GM03348 (cell line): ENCODE measurements at regions not wholly inside any gene's neighbourhood (a gene's known extent, or its start where the extent isn't known, plus 50 kb on each side); places are given as distances from the start of the nearest gene placed in this dataset.
"Not testable (repeated sequence)": the region's sequence is repeated elsewhere in the genome, so short reads cannot be mapped to it uniquely, and the experiment has no call there.

Experiments used
- DNase-seq: peaks from one replicate; pipeline ENCODE4 v3.0.0; 2012; ENCODE audit warnings: low spot score

DNA sequence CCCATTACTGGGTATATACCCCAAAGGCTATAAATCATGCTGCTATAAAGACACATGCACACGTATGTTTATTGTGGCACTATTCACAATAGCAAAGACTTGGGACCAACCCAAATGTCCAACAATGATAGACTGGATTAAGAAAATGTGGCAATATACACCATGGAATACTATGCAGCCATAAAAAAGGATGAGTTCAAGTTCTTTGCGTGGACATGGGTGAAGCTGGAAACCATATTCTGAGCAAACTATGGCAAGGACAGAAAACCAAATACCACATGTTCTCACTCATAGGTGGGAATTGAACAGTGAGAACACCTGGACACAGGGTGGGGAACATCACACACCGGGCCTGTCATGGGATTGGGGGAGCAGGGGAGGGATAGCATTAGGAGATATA lies 54.4 kb upstream of the MUCL1 start:
- DNase-seq: not testable (repeated sequence)

- no peak for DNase-seq
Observed at GRCh38 chr12:54798651-54799050, 55.7 kb upstream of the MUCL1 start.

DNA sequence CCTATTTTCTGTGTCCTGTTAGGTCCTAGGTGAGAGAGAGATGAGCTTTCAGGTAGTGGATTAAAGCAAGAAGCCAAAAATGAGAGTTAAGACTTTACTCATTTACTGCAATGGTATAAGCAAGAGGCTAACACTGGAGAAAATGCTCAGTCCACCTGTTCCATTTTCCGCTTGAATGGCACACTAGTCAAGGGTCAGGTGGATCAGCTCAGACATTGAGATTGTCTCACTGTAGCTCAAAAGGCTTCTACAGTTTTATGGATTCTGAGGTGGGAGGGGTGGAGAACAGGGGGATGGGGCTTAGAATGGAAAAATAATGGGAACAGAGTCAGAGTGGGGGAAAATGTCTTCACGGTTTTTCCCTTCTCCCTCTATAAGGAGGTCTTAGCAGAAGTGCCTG lies 57.3 kb upstream of the MUCL1 start:
- DNase-seq: no peak

- DNase-seq: no peak
Observed at GRCh38 chr12:54795644-54796043, 58.7 kb upstream of the MUCL1 start.

DNA sequence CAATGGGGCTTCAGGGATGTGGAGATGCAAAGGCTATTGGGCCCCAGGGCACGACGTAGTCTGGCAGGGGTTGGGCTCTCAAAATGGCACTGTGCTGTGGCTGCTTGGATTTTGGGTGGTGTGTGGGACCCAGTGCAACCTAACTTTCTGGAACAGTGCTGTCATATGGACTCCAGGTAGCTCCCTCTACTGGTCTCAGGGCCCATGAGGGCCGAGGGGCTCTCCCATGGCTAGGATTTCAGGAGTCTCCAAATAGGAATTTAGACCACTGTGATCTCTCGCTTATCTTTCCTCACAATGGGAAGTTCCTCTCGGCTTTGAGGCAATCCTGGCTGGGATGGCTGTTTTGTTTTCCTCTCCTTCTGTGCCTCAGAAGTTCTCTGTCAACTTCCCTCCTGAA lies 68.2 kb upstream of the MUCL1 start:
- DNase-seq: no peak

DNA sequence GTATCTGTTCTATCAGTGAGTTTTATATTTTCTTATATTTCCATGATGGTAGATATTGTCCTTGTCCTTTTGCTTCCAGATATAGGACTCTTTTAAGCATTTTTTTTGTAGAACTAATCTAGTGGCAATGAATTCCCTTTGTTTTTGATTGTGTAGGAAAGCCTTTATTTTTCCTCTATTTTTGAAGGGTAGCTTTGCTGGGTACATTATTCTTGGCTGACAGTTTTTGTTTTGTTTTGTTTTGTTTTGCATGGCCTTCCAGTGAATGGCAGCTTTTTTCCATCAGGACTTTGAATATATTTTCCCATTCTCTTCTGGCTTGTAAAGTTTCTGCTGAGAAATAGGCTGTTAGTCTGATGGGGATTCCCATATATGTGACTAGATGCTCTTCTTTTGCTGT lies 70.2 kb upstream of the MUCL1 start:
- no peak for DNase-seq

GRCh38 chr12:54777031-54777430 lies 77.3 kb upstream of the MUCL1 start:
- DNase-seq: not testable (repeated sequence)

DNA sequence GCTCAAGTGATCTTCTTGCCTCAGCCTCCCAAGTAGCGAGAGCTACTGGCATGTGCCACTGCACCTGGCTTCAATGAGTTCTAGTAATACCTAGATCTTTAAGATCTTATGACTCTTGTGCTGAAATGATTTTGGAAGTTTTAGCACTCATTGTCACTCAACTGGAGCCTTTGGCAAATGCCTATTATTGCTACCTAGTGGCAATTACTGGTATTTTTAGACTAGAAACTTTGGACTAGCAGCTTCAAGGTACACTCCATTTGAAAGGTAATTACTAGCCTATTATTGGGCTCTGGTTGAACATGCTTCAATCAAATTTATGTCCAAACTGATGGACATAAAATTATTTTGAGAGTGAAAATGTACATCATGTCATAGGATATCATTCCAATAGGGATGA lies 80.7 kb upstream of the MUCL1 start:
- DNase-seq: no peak

- DNase-seq: no peak
Observed at GRCh38 chr12:54765652-54766051, 88.7 kb upstream of the MUCL1 start.

GRCh38 chr12:54762390-54762789 lies 91.9 kb upstream of the MUCL1 start:
- no peak for DNase-seq

GRCh38 chr12:54759751-54760150 lies 94.6 kb upstream of the MUCL1 start:
- peak; percentile 35 for DNase-seq

GRCh38 chr12:54751493-54751892 lies 102.8 kb upstream of the MUCL1 start:
- no peak for DNase-seq

DNA sequence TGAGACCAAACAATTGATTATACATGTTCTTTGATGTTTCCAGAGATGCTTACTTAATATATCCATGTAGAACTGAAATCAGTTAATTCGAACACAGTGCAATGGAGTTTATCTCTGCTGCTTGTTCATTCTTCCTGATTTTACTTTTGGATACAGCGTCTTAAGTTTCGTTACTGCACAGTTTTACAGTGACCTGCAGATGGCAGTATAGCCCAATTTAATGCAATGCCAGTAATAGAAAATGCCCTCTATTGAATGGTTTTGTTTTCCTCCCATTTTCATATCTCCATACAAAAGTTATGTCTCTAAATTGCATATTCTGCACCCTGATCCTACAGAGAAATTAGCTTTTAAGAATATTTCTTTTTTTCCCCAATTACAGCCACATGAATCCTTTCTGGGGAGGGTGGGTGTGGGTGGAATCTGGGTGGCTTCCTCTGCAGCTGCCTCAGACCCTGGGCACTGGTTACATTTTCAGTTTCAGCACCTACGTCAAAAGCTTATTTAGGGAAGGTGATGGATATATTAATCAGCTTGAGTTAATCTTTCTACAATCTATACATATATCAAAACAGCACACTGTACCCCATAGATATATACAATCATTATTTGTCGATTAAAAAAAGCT lies 101.1 kb upstream of the DCD start:
- peak; percentile 70 for DNase-seq

- DNase-seq: no peak
Observed at GRCh38 chr12:54744590-54744989, 96.4 kb upstream of the DCD start.

GRCh38 chr12:54740882-54741281 lies 92.7 kb upstream of the DCD start:
- DNase-seq: no peak

GRCh38 chr12:54736549-54736948 lies 88.4 kb upstream of the DCD start:
- DNase-seq: no peak

DNA sequence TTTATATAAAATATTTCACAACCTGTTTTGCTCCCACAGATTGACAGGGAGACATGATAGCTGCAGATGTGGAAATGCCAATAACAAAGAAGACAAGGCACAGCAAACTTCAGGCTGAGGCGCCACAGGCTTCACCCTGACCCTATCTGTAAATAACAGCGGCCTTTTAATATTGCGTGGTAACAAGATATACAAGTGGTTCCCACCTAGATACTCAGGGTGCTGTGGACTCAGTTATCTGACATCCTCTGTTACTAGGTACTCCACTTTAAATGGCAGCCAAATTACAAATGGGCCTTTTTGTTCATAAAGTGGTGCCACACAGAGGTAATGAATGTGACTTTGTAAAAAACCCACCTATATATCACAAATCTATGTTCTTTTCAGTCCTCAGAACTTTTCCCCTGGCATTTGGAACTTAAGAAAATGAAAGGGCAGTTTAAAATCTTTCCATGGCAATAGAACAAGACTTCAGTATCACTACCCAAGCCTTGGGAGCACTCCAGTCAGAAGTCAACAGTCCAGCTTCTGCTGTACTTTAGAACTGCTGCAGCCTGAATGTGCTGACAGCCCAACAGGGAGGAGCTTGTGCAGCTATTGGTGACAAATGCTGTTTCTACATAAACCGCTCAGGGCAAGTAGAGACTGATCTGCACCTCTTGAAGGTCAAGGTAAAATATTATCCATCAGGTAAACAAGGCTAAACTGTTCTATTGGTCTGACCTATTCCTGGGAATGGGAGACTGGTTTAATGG lies 86.2 kb upstream of the DCD start:
- DNase-seq: no peak

GRCh38 chr12:54725233-54725843 lies 77.2 kb upstream of the DCD start:
- peak; percentile 31 for DNase-seq

DNA sequence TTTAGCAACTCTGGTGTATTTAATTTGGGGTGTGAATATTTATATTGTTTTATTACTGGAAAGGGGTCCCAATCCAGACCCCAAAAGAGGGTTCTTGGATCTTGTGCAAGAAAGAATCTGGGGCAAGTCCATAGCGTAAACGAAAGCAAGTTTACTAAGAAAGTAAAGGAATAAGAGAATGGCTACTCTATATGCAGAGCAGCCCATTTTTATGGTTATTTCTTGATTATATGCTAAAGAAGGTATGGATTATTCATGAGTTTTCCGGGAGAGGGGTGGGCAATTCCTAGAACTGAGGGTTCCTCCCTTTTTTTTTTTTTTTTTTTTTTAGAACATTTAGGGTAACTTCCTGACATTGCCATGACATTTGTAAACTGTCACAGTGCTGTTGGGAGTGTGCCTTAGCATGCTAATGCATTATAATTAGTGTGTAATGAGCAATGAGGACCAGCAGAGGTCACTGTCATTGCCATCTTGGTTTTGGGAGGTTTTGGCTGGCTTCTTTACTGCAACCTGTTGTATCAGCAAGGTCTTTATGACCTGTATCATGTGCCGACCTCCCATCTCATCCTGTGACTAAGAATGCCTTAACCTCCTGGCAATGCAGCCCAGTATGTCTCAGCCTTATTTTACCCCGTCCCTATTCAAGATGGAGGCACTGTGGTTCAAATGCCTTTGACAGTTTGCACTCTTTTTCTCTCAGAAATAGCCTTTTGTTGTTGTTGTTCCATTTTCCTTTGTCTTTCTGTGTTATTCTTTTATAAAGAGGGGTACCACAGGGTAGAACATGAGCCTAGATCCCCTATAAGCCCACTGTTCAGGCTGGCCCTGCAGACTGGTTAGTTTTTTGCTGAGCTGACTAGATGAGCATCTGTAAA lies 75.5 kb upstream of the DCD start:
- DNase-seq: peak; percentile 14

DNA sequence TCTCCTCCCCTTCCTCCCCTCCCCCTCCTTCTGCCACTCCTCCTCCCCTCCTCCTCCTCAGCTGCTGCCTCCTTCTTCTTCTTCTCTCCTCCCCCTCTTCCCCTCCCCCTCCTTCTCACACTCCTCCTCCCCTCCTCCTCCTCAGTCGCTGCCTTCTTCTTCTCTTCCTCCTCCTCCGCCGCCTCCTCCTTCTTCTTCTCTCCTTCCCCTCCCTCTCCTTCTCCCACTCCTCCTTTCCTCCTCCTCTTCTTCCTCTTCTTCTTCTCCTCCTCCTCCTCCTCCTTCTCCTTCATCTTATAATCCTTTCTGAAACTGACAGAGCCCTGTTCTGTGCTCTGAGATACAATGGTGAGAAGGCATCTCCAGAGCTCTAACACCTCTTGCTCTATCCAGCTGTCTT lies 73.1 kb upstream of the DCD start:
- DNase-seq: no peak

DNA sequence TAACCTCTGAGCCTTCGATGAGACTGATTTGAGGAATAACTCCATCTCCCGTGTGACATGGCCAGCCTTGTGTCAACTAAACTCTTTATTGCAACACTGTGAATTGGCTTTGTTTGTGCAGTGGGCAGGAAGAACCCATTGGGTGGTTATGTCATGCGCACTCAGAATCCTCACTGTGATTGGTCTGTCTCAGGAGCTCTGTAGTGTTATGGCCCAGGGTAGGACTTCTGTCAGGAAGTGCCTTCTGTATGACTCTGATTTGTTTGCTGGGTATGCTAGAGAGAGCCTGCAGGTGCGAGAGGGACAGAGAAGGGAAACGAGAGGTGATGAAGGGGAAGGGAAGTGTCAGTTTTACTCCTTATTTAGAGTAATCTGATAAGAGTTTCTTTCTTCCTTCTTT lies 71.5 kb upstream of the DCD start:
- no peak for DNase-seq

DNA sequence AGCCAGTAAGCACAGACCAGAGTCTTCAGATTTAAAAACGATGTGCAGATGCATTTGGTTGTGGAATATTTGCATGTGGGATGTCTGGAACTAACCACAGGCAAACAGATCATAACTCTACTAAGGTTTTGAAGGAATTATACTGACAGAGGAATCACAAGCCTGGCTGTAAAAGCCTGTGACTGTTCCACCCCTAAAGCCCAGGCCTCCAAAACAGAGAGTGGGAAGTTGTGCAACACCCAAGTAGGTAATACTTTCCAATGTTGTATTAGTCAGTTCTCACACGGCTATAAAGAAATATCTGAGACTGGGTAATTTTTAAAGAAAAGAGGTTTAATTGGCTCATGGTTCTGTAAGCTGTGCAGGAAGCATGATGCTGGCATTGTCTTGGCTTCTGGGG lies 68.1 kb upstream of the DCD start:
- DNase-seq: no peak

GRCh38 chr12:54713876-54714275 lies 65.7 kb upstream of the DCD start:
- DNase-seq: not testable (repeated sequence)
